K562 (cell line): ENCODE measurements at regions not wholly inside any gene's neighbourhood (a gene's known extent, or its start where the extent isn't known, plus 50 kb on each side); places are given as distances from the start of the nearest gene placed in this dataset.

Experiments
- ATAC-seq: fragments of 200-7000 bp; cut with Tn5 transposase; 3 replicates; pipeline ENCODE4 v1.9.1; 2020; ENCODE audit warnings: moderate library complexity
- BruUV-seq: library from RNA; stranded (reverse); fragments of 400-500 nt; replicated peaks from 2 replicates; lab custom pipeline; 2021; lab: Mats Ljungman, UMichigan
- CTCF ChIA-PET: fragments of 300-600 bp; formaldehyde crosslinking; extraction: SDS; loops from one replicate; lab custom pipeline; 2021; ENCODE audit warnings: low intra/inter-chr PET ratio; lab: Yijun Ruan, JAX
- POLR2A ChIA-PET: fragments of 300-600, 350-650 bp; sonication (Branson Sonifier 250); formaldehyde crosslinking; extraction: SDS; loops from one replicate; lab custom pipeline; 2021; ENCODE audit warnings: antibody characterized with exemption, inconsistent platforms; lab: Yijun Ruan, JAX
- DNase-seq, 4 experiments: peaks; one replicate each; pipeline versions ENCODE4 v3.0.0 to v3.0.0-alpha.2; 2011 to 2018; ENCODE audit warnings: low spot score in 3 of 4, mixed read lengths in 3 of 4; ENCODE audit errors: extremely low read depth in 1 of 4
- FAIRE-seq: peaks from 2 replicates; lab custom pipeline; 2011; peaks lifted over from hg19 to GRCh38; lab: Jason Lieb, UNC
- H2AFZ ChIP-seq: 2 replicates; pipeline ENCODE4 v1.6.0; 2011; ENCODE audit warnings: low read depth, low read length, control low read depth, inconsistent platforms
- H3K27ac ChIP-seq: fragments of 200-600 bp; 3 replicates; pipeline ENCODE4 v1.8.0; 2011; ENCODE audit warnings: low read depth, mild to moderate bottlenecking, control low read depth, inconsistent platforms, low read length, moderate library complexity, mixed read lengths; ENCODE audit errors: extremely low read depth
- H3K27me3 ChIP-seq, 2 experiments: fragments of 300-600 bp in 1 of 2; 2 replicates in 1 of 2; 3 replicates in 1 of 2; pipeline versions ENCODE4 v1.6.0 to v1.8.0; 2011; ENCODE audit warnings: inconsistent platforms in 2 of 2, low read length in 2 of 2, mild to moderate bottlenecking in 1 of 2, mixed read lengths in 1 of 2, moderate library complexity in 1 of 2; ENCODE audit not compliant: control insufficient read depth in 2 of 2, insufficient read depth in 2 of 2
- H3K36me3 ChIP-seq: fragments of 300-600 bp; 3 replicates; pipeline ENCODE4 v1.8.0; 2011; ENCODE audit warnings: mild to moderate bottlenecking, low read length, inconsistent platforms; ENCODE audit not compliant: control insufficient read depth, insufficient read depth
- H3K4me1 ChIP-seq, 2 experiments: fragments of 200-600 bp in 1 of 2; replicated peaks in 1 of 2; 2 replicates in 1 of 2; 3 replicates in 1 of 2; pipeline versions ENCODE4 v1.5.1 to v1.8.0; 2011; ENCODE audit warnings: inconsistent platforms in 2 of 2, low read length in 2 of 2, mild to moderate bottlenecking in 1 of 2, mixed read lengths in 1 of 2, moderate library complexity in 1 of 2; ENCODE audit not compliant: control insufficient read depth in 2 of 2, insufficient read depth in 2 of 2
- H3K4me2 ChIP-seq: 2 replicates; pipeline ENCODE4 v1.6.1; 2011; ENCODE audit warnings: low read length, control low read depth, inconsistent platforms, mixed read lengths; ENCODE audit not compliant: insufficient read depth
- H3K4me3 ChIP-seq: fragments of 200-600 bp; sonication (generic), shearing (Covaris generic); 2 replicates; pipeline ENCODE4 v1.5.1; 2016; ENCODE audit warnings: control low read depth, inconsistent platforms
- H3K79me2 ChIP-seq: fragments of 200-600 bp; 3 replicates; pipeline ENCODE4 v1.8.0; 2011; ENCODE audit warnings: low read length, inconsistent platforms; ENCODE audit not compliant: control insufficient read depth, insufficient read depth
- H3K9ac ChIP-seq, 2 experiments: 2 replicates each; pipeline versions ENCODE4 v1.6.0 to v1.6.1; 2011; ENCODE audit warnings: low read depth in 2 of 2, low read length in 2 of 2, control low read depth in 1 of 2, inconsistent platforms in 1 of 2, mild to moderate bottlenecking in 1 of 2, mixed read lengths in 1 of 2; ENCODE audit not compliant: insufficient read depth in 1 of 2
- H3K9me1 ChIP-seq: one replicate; pipeline ENCODE4 v1.6.0; 2011; ENCODE audit warnings: inconsistent platforms, mild to moderate bottlenecking, low read length, moderate library complexity; ENCODE audit not compliant: control insufficient read depth, insufficient read depth
- H3K9me3 ChIP-seq: replicated peaks from 2 replicates; pipeline ENCODE4 v1.5.1; 2011; ENCODE audit warnings: low read depth, low read length, inconsistent platforms; ENCODE audit not compliant: control insufficient read depth, insufficient read depth
- H4K20me1 ChIP-seq: replicated peaks from 2 replicates; pipeline ENCODE4 v1.6.1; 2011; ENCODE audit warnings: low read length, inconsistent platforms, mixed read lengths; ENCODE audit not compliant: control insufficient read depth, insufficient read depth
- ADNP ChIP-seq: fragments of 200-800 bp; sonication (Bioruptor generic); IDR thresholded peaks from 2 replicates; pipeline ENCODE4 v1.6.1; 2016; ENCODE audit warnings: missing genetic modification characterization, missing compliant biosample characterization
- BRD4 ChIP-seq: fragments of 200-600 bp; sonication (generic); IDR thresholded peaks from 2 replicates; pipeline ENCODE4 v1.6.1; 2017; ENCODE audit warnings: inconsistent platforms
- GATA2 ChIP-seq: sonication (generic); formaldehyde crosslinking; IDR thresholded peaks from 2 replicates; pipeline ENCODE4 v1.4.0; 2020; ENCODE audit warnings: mild to moderate bottlenecking, missing genetic modification reagents
- MEF2D ChIP-seq: conservative IDR thresholded peaks from 2 replicates; pipeline ENCODE4 v1.6.1; 2016; ENCODE audit warnings: low read depth, missing genetic modification characterization, missing compliant biosample characterization
- NR2F6 ChIP-seq: fragments of 450-650 bp; formaldehyde crosslinking; IDR thresholded peaks from 2 replicates; pipeline ENCODE4 v1.4.0; 2020; ENCODE audit warnings: mild to moderate bottlenecking
- PPARD ChIP-seq: fragments of 250-450 bp; sonication (Bioruptor Pico); IDR thresholded peaks from 2 replicates; pipeline ENCODE4 v1.8.0; 2022; ENCODE audit warnings: inconsistent platforms, mild to moderate bottlenecking, moderate library complexity
- RBM14 ChIP-seq: fragments of 200-400 bp; formaldehyde crosslinking; IDR thresholded peaks from 2 replicates; pipeline ENCODE4 v1.6.1; 2018; ENCODE audit warnings: low read depth, mild to moderate bottlenecking, low read length, moderate library complexity, borderline replicate concordance; ENCODE audit not compliant: insufficient read depth
- RBM25 ChIP-seq: fragments of 200-400 bp; formaldehyde crosslinking; IDR thresholded peaks from 2 replicates; pipeline ENCODE4 v1.6.1; 2018; ENCODE audit warnings: low read length, low read depth, moderate library complexity; ENCODE audit not compliant: severe bottlenecking
- RFX7 ChIP-seq: fragments of 250-450 bp; sonication (Bioruptor Pico); IDR thresholded peaks from 2 replicates; pipeline ENCODE4 v1.5.1; 2021; ENCODE audit warnings: mild to moderate bottlenecking
- SOX6 ChIP-seq: fragments of 450-650 bp; IDR thresholded peaks from 2 replicates; pipeline ENCODE4 v1.6.1; 2014; ENCODE audit warnings: mild to moderate bottlenecking
- ZNF140 ChIP-seq: fragments of 250-450 bp; sonication (Bioruptor Pico); IDR thresholded peaks from 2 replicates; pipeline ENCODE4 v1.8.0; 2021; ENCODE audit warnings: moderate library complexity, mild to moderate bottlenecking, inconsistent platforms
- ZNF408 ChIP-seq: fragments of 250-450 bp; sonication (Bioruptor Pico); IDR thresholded peaks from 2 replicates; pipeline ENCODE4 v1.4.0; 2020; ENCODE audit warnings: low read depth, mild to moderate bottlenecking, moderate library complexity
- ZNF436 ChIP-seq: fragments of 250-450, 450-650 bp; sonication (Bioruptor Pico); formaldehyde crosslinking; IDR thresholded peaks from 2 replicates; pipeline ENCODE4 v1.7.0; 2020; ENCODE audit warnings: mild to moderate bottlenecking
- WGBS: fragments of 100-300 bp; shearing (Covaris generic); methylation state at CpG from one replicate; pipeline ENCODE4 v1.1.6; 2016; ENCODE audit warnings: low coverage, mixed read lengths; ENCODE audit not compliant: insufficient coverage; ENCODE audit errors: missing lambda C conversion rate; 5-methylcytosine and 5-hydroxymethylcytosine counted together
- in situ Hi-C: fragments of 300-500 bp; cut with MboI; formaldehyde crosslinking; loops from 4 replicates; pipeline ENCODE4 v1.15.0; 2018; ENCODE audit warnings: inconsistent platforms, mixed read lengths
- intact Hi-C: fragments of 100-400 bp; cut with micrococcal nuclease; formaldehyde crosslinking; loops from 2 replicates; pipeline ENCODE4 v1.14.2; 2022
- TF ChIP-seq, protein P1 (sequence below), 2 experiments: fragments of 200-800 bp in 1 of 2; sonication (Bioruptor generic) in 1 of 2; sonication (generic) in 1 of 2; formaldehyde crosslinking in 1 of 2; IDR thresholded peaks in 1 of 2; conservative IDR thresholded peaks in 1 of 2; 2 replicates each; pipeline versions ENCODE4 v1.5.0 to v1.6.1; 2016 to 2020; ENCODE audit warnings: missing compliant biosample characterization in 1 of 2, missing genetic modification characterization in 1 of 2, missing genetic modification reagents in 1 of 2
- TF ChIP-seq, protein P2 (sequence below): fragments of 250-450 bp; sonication (Bioruptor Pico); IDR thresholded peaks from 2 replicates; pipeline ENCODE4 v1.8.0; 2022; ENCODE audit warnings: moderate library complexity, mild to moderate bottlenecking, inconsistent platforms
- TF ChIP-seq, protein P3 (sequence below): sonication (generic); formaldehyde crosslinking; IDR thresholded peaks from 2 replicates; pipeline ENCODE4 v1.8.1; 2023; ENCODE audit warnings: mild to moderate bottlenecking, missing genetic modification reagents

DNA sequence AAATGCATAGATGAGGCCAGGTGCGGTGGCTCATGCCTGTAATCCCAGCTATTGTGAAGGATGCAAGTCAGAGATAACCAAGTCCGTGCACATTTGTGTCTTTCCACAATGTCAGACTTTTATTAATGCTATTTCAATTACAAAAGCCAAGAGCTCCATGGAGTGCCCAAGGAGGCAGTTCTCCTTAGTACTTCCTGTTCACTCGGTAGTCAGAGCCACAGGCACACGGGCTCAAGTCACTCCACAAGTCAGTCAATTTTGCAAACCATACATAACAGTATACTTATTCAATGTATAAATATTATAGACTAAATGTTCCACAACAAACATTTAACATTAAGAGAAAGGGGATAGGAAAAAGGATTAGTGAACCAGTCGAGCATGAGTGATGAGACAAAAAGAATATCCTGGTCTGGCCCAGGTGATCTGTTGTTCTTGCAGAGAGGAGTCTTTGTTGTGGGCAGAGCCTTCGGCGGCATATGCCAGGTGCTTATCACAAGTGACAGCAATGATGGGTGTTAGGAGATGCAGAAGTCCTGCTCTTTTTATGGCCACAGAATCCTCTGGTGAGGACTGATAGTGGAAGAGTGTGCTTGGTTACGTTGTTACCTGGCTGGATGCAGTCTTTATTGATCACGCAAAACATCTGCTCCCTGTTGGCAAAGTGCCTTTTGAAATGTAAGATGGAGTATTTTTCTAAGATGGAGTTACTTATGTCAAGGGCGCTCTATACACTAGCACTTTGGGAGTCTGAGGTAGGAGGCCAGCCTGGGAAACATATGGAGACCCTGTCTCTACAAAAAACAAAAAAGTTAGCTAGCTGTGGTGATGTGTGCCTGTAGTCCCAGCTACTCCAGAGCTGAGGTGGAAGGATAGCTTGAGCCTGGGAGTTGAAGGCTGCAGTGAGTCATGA, 167.0 kb upstream of the FBXL17 start (continued):
- TF ChIP-seq PPARD (CRISPR knock-in tag): 0 out of 2 replicates have a peak, but pooled peaks have one; percentile 61
- 0 out of 2 replicates have a peak, but pooled peaks have one; percentile 41 for TF ChIP-seq ZNF436 (CRISPR knock-in tag)
- TF ChIP-seq, protein P1, sequence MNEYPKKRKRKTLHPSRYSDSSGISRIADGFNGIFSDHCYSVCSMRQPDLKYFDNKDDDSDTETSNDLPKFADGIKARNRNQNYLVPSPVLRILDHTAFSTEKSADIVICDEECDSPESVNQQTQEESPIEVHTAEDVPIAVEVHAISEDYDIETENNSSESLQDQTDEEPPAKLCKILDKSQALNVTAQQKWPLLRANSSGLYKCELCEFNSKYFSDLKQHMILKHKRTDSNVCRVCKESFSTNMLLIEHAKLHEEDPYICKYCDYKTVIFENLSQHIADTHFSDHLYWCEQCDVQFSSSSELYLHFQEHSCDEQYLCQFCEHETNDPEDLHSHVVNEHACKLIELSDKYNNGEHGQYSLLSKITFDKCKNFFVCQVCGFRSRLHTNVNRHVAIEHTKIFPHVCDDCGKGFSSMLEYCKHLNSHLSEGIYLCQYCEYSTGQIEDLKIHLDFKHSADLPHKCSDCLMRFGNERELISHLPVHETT (CRISPR knock-in tag; conservative IDR thresholded peaks at IDR 0.05 in 1 of 2, IDR thresholded peaks at IDR 0.05 in 1 of 2): peak in 1 of 2 experiments; percentile 92; a peak in 2 of 4 replicates
- TF ChIP-seq MEF2D (tag): peak; percentile 91
- TF ChIP-seq, protein P2, sequence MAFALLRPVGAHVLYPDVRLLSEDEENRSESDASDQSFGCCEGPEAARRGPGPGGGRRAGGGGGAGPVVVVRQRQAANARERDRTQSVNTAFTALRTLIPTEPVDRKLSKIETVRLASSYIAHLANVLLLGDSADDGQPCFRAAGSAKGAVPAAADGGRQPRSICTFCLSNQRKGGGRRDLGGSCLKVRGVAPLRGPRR (CRISPR knock-in tag): peak; percentile 94
- peak; percentile 96 for TF ChIP-seq SOX6
- 0 out of 2 replicates have a peak, but pooled peaks have one; percentile 48 for TF ChIP-seq NR2F6 (CRISPR knock-in tag)

DNA sequence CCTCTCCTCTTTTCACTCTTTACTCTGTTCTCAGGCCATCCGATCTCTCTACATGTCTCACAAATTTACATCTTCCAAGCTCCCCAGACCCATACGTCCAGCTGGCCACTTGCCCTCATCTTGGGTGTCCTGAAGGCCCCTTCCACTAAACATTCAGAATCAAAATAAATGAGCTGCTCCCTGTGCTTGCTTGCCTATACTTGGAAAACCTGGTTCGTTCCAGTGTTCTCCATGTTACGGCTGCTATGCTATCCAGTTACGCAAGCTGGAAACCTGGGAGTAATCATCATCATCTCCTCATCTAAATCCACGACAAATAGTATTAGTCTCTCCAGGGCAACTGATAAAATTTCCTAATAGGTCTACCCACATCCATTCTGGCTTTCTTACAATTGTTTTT, 165.0 kb upstream of the FBXL17 start:
- in situ Hi-C loops: no loop called here
- H3K27ac ChIP-seq: no peak overlapping the region
- BruUV-seq: no TSS peak
- H2AFZ ChIP-seq: no peak overlapping the region
- no peaks in the 10 kb centered on the region for H3K9me3 ChIP-seq
- no peak for DNase-seq
- no peaks in the 10 kb centered on the region for H3K27me3 ChIP-seq
- ChIA-PET CTCF (no interaction called here), POLR2A (no interaction called here)
- no peaks in the 10 kb centered on the region for H3K36me3 ChIP-seq
- no peak overlapping the region for H3K9ac ChIP-seq
- no peak for FAIRE-seq
- no peaks in the 10 kb centered on the region for H3K79me2 ChIP-seq
- no peak overlapping the region for H3K4me3 ChIP-seq
- H3K9me1 ChIP-seq: no peaks in the 10 kb centered on the region
- ATAC-seq: no peak
- no peaks in the 10 kb centered on the region for H4K20me1 ChIP-seq
- intact Hi-C loops: no loop called here
- peaks cover 0 to 13% of the 10 kb centered on the region in 2 experiments; a peak in 2 of 5 replicates for H3K4me1 ChIP-seq
- WGBS: 61% methylated on average over 6 of the region's 6 CpGs
- no peak overlapping the region for H3K4me2 ChIP-seq
- no peak for TF ChIP-seq BRD4
- no peak for TF ChIP-seq RBM14
- TF ChIP-seq RBM25: no peak
- TF ChIP-seq ADNP (tag): no peak
- TF ChIP-seq ZNF140: no peak
- TF ChIP-seq RFX7: no peak
- TF ChIP-seq, protein P3, sequence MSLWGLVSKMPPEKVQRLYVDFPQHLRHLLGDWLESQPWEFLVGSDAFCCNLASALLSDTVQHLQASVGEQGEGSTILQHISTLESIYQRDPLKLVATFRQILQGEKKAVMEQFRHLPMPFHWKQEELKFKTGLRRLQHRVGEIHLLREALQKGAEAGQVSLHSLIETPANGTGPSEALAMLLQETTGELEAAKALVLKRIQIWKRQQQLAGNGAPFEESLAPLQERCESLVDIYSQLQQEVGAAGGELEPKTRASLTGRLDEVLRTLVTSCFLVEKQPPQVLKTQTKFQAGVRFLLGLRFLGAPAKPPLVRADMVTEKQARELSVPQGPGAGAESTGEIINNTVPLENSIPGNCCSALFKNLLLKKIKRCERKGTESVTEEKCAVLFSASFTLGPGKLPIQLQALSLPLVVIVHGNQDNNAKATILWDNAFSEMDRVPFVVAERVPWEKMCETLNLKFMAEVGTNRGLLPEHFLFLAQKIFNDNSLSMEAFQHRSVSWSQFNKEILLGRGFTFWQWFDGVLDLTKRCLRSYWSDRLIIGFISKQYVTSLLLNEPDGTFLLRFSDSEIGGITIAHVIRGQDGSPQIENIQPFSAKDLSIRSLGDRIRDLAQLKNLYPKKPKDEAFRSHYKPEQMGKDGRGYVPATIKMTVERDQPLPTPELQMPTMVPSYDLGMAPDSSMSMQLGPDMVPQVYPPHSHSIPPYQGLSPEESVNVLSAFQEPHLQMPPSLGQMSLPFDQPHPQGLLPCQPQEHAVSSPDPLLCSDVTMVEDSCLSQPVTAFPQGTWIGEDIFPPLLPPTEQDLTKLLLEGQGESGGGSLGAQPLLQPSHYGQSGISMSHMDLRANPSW (CRISPR knock-in tag): no peak
- TF ChIP-seq GATA2 (CRISPR knock-in tag): no peak
- no peak for TF ChIP-seq ZNF408
